ENCODE measurements at regions not wholly inside any gene's neighbourhood (a gene's known extent, or its start where the extent isn't known, plus 50 kb on each side); places are given as distances from the start of the nearest gene placed in this dataset.

DNA sequence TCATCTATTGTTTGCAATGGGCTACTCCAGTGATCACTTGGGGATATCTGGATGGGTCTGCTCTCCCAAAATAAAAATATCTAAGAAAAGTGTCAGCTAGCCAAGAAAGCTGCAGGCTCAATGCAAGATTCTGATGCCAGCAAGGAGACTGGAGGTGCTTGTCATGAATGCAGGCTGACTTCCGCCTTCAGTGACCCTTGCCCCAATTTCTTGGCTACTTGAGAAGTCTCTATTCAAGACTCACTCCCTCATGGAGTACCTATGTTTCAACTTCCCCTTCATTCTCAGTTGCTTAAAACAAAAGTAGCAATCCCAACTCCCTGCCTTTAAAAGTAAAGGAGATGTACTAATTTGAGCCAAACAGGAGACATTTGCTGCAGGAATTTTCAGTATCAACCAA lies 123.9 kb downstream of the GPR65 start:
- TF ChIP-seq POLR2A (IDR thresholded peaks at IDR 0.05): no peak
- TF ChIP-seq, protein P1, sequence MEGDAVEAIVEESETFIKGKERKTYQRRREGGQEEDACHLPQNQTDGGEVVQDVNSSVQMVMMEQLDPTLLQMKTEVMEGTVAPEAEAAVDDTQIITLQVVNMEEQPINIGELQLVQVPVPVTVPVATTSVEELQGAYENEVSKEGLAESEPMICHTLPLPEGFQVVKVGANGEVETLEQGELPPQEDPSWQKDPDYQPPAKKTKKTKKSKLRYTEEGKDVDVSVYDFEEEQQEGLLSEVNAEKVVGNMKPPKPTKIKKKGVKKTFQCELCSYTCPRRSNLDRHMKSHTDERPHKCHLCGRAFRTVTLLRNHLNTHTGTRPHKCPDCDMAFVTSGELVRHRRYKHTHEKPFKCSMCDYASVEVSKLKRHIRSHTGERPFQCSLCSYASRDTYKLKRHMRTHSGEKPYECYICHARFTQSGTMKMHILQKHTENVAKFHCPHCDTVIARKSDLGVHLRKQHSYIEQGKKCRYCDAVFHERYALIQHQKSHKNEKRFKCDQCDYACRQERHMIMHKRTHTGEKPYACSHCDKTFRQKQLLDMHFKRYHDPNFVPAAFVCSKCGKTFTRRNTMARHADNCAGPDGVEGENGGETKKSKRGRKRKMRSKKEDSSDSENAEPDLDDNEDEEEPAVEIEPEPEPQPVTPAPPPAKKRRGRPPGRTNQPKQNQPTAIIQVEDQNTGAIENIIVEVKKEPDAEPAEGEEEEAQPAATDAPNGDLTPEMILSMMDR (IDR thresholded peaks at IDR 0.05): no peak

Data from vagina (tissue), 2 donors.